ENCODE measurements at regions not wholly inside any gene's neighbourhood (a gene's known extent, or its start where the extent isn't known, plus 50 kb on each side); places are given as distances from the start of the nearest gene placed in this dataset.

GRCh38 chrX:69031971-69032391 is 133.3 kb downstream of the PJA1 start:
- DNase-seq, result no peak
- Histone ChIP-seq H3K4me3 (ENCODE audit: low read depth in 2 of 2, low read length in 1 of 2) (no peak overlapping the region), H4K20me1 (ENCODE audit: insufficient read depth) (no peaks in the 10 kb centered on the region), H2AFZ (ENCODE audit: low read depth) (no peak overlapping the region), H3F3A (replicated peaks; ENCODE audit: insufficient read depth) (no peaks in the 10 kb centered on the region), H3K27me3 (ENCODE audit: insufficient read depth) (peaks cover 15% of the 10 kb centered on the region; the same call in 1 of the 2 replicates), H3K79me2 (ENCODE audit: insufficient read depth) (no peaks in the 10 kb centered on the region), H3K27ac (ENCODE audit: low read depth in 2 of 2, low read length in 1 of 2) (no peak overlapping the region), H3K36me3 (replicated peaks in 1 of 2; ENCODE audit: control insufficient read depth in 1 of 2, insufficient read depth in 2 of 2, low read length in 1 of 2) (no peaks in the 10 kb centered on the region), H3K4me2 (no peak overlapping the region), H3K9me3 (no peaks in the 10 kb centered on the region), H3K4me1 (ENCODE audit: control insufficient read depth in 1 of 2, insufficient read depth in 2 of 2, low read depth in 1 of 2, low read length in 1 of 2) (peaks cover 0 to 2% of the 10 kb centered on the region in 2 experiments; a peak in 1 of 4 replicates), H3K9me2 (no peaks in the 10 kb centered on the region), H3K9ac (no peak overlapping the region)
- ChIA-PET POLR2A (interaction anchor here (0.9 kb wide), 1 partner anchor 203 kb away, joined by 3 read pairs; the partner anchor contains the start of gene EFNB1), CTCF (interaction anchor here (1.1 to 2.6 kb wide), 2 partner anchors 30 to 204 kb away, joined by 3 to 10 read pairs; no protein-coding TSS in a partner anchor)
- WGBS (ENCODE audit: low lambda C conversion rate), result 35% methylated on average over 2 of the region's 2 CpGs
- TF ChIP-seq USF1 (IDR thresholded peaks at IDR 0.05; ENCODE audit: borderline replicate concordance, low read depth), result no peak
- no peak for TF ChIP-seq RXRA (IDR thresholded peaks at IDR 0.05; ENCODE audit: borderline replicate concordance, low read depth)
- TF ChIP-seq RAD21 (IDR thresholded peaks at IDR 0.05; ENCODE audit: low read length), result no peak
- TF ChIP-seq NRF1 (IDR thresholded peaks at IDR 0.05; ENCODE audit: low read depth, low read length), result no peak
- no peak for TF ChIP-seq FOXJ3 (CRISPR knock-in tag; IDR thresholded peaks at IDR 0.05)
- TF ChIP-seq JUND (IDR thresholded peaks at IDR 0.05), result no peak
- no peak for TF ChIP-seq YY1 (IDR thresholded peaks at IDR 0.05; ENCODE audit: low read depth)
- TF ChIP-seq TEAD4 (IDR thresholded peaks at IDR 0.05; ENCODE audit: borderline replicate concordance, insufficient read depth), result no peak
- TF ChIP-seq SIN3A (IDR thresholded peaks at IDR 0.05; ENCODE audit: borderline replicate concordance, low read depth, low read length), result no peak
- no peak for TF ChIP-seq POLR2AphosphoS5 (IDR thresholded peaks at IDR 0.05; ENCODE audit: low read depth, low read length)
- no peak for TF ChIP-seq MEF2A (IDR thresholded peaks at IDR 0.05; ENCODE audit: borderline replicate concordance, low read depth)
- no peak for TF ChIP-seq IRF3 (IDR thresholded peaks at IDR 0.05; ENCODE audit: low read depth, low read length)

- Histone ChIP-seq H3K9me2 (no peaks in the 10 kb centered on the region), H3K9ac (no peak overlapping the region), H3K27me3 (ENCODE audit: insufficient read depth) (peaks cover 15% of the 10 kb centered on the region; the same call in 1 of the 2 replicates), H4K20me1 (ENCODE audit: insufficient read depth) (no peaks in the 10 kb centered on the region), H2AFZ (ENCODE audit: low read depth) (no peak overlapping the region), H3K79me2 (ENCODE audit: insufficient read depth) (no peaks in the 10 kb centered on the region), H3K27ac (ENCODE audit: low read depth in 2 of 2, low read length in 1 of 2) (no peak overlapping the region), H3K9me3 (no peaks in the 10 kb centered on the region), H3F3A (replicated peaks; ENCODE audit: insufficient read depth) (no peaks in the 10 kb centered on the region), H3K4me3 (ENCODE audit: low read depth in 2 of 2, low read length in 1 of 2) (no peak overlapping the region), H3K4me1 (ENCODE audit: control insufficient read depth in 1 of 2, insufficient read depth in 2 of 2, low read depth in 1 of 2, low read length in 1 of 2) (peaks cover 0 to 2% of the 10 kb centered on the region in 2 experiments; a peak in 1 of 4 replicates), H3K4me2 (no peak overlapping the region), H3K36me3 (replicated peaks in 1 of 2; ENCODE audit: control insufficient read depth in 1 of 2, insufficient read depth in 2 of 2, low read length in 1 of 2) (no peaks in the 10 kb centered on the region)
- TF ChIP-seq YY1 (IDR thresholded peaks at IDR 0.05; ENCODE audit: low read depth), result no peak
- TF ChIP-seq ZBTB33 (IDR thresholded peaks at IDR 0.05; ENCODE audit: borderline replicate concordance, low read depth), result no peak
- TF ChIP-seq IRF3 (IDR thresholded peaks at IDR 0.05; ENCODE audit: low read depth, low read length), result no peak
- TF ChIP-seq EZH2phosphoT487 (IDR thresholded peaks at IDR 0.05; ENCODE audit: borderline replicate concordance, low read depth), result no peak
- TF ChIP-seq RAD21 (IDR thresholded peaks at IDR 0.05; ENCODE audit: low read length), result peak; percentile 60
- TF ChIP-seq TEAD4 (IDR thresholded peaks at IDR 0.05; ENCODE audit: borderline replicate concordance, insufficient read depth), result no peak
- peak; percentile 40; the same call in 1 of the 2 replicates for TF ChIP-seq SMC3 (IDR thresholded peaks at IDR 0.05; ENCODE audit: low read depth, low read length)
- TF ChIP-seq FOXJ3 (CRISPR knock-in tag; IDR thresholded peaks at IDR 0.05), result no peak
- no peak for TF ChIP-seq MEF2A (IDR thresholded peaks at IDR 0.05; ENCODE audit: borderline replicate concordance, low read depth)
- TF ChIP-seq CTCF (IDR thresholded peaks at IDR 0.05), result 0 out of 2 replicates have a peak, but pooled peaks have one; percentile 11
- TF ChIP-seq RFX5 (IDR thresholded peaks at IDR 0.05; ENCODE audit: low read length), result no peak
- TF ChIP-seq ELF1 (IDR thresholded peaks at IDR 0.05), result no peak
- WGBS (ENCODE audit: low lambda C conversion rate), result 31% methylated on average over 3 of the region's 3 CpGs
- peak; percentile 51 for DNase-seq
- ChIA-PET CTCF (interaction anchor here (0.6 to 2.6 kb wide), 7 partner anchors 9 to 208 kb away, joined by 3 to 10 read pairs (median 3); no protein-coding TSS in a partner anchor), POLR2A (interaction anchor here (0.9 kb wide), 1 partner anchor 202 kb away, joined by 3 read pairs; the partner anchor contains the start of gene EFNB1)
Observed at GRCh38 chrX:69031181-69031580, 134.1 kb downstream of the PJA1 start.

Data from SK-N-SH (cell line).